ENCODE measurements at regions not wholly inside any gene's neighbourhood (a gene's known extent, or its start where the extent isn't known, plus 50 kb on each side); places are given as distances from the start of the nearest gene placed in this dataset.

GRCh38 chr6:144343701-144344428 lies 58.7 kb downstream of the UTRN start:
- no peak for TF ChIP-seq EZH2 (IDR thresholded peaks at IDR 0.05)
- TF ChIP-seq POLR2AphosphoS5 (IDR thresholded peaks at IDR 0.05; ENCODE audit: borderline replicate concordance, low read depth, low read length), result no peak

Data from SK-N-MC (cell line).